GM04504 (cell line): ENCODE measurements at regions not wholly inside any gene's neighbourhood (a gene's known extent, or its start where the extent isn't known, plus 50 kb on each side); places are given as distances from the start of the nearest gene placed in this dataset.
"Not testable (repeated sequence)": the region's sequence is repeated elsewhere in the genome, so short reads cannot be mapped to it uniquely, and the experiment has no call there.

Experiments used
- DNase-seq: peaks from one replicate; pipeline ENCODE4 v3.0.0-alpha.2; 2012; ENCODE audit warnings: low read depth

DNA sequence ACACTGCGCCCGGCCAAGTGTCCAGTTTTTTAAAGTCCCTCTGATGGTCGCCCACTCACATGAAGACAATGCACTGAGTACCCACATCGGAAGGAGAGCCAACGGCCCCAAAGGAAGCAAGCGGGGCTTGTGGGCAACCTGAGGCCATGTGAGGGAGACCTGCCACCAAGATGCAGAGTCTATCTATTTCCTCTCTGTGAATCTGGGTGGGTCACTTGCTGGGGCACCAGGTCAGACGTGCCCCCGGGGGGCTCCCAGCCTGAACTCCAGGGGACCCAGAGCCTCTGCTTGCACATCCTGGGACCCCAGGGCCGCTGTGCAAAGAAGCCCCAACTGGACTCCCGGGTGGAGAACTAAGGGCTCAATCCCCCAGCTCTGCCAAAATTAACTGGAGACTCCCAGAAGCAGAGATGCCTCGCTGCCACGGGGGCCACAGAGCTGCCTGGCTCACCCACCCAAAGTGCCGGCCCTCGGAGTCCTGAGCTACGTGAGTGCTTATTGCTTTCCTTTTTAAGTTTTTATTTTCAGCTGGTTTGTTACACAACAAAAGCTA lies 106.4 kb downstream of the BRD1 start:
- no peak for DNase-seq

DNA sequence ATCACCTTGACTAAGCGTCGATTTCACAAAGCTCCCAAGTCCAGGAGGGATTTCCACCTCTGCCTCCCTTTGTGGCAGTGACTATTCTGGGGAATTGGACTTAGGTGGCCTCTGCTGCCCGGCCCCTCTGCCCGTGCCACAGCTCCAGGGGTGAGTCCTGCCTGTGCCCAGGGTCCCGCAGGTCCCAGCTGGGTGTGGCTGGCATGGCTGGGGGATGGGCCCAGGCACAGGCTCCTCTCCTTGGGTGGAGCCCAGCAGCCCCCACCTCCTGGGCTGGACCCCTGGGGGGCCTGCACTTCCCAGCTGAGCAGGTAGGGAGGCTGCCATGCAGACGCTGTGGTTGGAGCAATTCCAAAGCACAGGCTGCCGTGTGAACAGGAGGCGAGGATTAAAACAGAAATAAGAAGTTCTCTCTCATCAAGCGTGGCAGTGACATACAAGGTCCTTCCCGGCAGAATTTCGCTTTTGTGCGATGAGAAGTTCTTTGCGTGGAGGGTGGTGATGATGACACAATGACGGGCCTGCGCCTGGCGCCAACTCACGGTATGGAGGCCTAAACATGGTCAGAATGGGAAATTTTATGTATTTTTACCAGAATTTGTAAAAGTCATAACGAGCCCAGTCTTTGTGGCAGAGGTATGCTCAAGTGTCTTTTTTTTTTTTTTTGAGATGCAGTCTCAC lies 107.3 kb downstream of the BRD1 start:
- DNase-seq = no peak

DNA sequence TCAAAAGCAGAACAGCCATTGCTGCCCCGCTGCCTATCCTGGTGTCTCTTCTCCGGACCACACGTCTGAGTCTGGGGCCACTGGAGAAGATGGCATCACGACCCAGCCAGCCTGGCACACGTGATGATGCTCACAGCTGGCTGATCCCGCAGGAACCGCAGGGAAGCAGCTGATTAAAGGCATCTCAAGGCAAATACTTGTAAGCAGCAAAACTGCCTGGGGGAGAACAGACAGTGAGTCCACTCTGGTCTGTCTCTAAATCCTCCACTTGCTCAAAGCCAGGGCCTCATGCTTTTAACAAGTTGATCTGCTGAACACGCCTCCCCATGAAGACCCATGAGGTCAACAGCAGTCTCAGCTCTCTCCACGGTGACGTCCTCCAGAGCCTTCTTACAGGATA lies 108.6 kb downstream of the BRD1 start:
- DNase-seq = no peak

DNA sequence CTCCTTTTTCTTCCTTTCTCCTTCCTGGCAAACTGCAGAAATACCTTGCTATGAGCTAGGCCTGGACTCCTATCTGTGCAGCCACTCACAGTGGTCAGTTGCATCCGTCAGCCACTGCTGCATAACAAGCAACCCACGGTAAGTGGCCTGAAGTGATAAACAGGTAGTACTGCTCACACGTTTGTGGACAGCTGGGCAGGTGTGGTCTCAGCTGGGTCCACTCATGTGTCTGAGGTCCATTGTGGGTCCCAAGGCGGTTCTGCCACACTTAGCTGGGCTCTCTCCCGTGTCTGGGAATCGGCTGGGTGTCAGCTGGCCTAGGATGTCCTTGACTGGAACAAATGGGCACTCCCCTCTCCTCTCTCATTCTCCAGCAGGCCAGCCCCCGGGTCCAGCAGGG lies 109.3 kb downstream of the BRD1 start:
- DNase-seq = no peak

DNA sequence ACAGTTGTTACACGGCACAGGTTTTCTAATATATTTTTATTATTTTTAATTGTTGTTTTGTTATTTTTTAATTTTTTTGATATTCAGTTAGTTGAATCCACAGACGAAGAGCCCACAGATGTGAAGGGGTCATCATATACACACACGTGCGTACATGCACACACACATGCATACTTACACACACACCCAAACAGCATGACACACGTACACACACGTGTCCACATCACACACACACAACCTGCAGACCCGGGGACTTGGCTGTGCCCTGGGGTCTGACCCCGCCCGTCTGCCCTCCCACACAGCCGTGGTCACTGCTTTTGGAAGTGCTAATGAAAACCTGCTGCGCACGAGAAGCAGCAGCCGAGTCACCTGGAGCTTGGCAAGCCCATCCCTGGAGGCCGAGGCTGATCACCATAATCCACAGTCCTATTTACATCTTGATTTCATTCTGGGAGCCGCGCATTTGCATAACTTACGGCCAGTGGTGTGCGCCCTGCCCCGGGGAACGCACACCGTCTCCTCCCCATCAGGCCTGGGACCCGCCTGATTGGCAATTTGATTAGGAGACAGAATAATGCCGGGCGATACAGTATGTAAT lies 110.3 kb downstream of the BRD1 start:
- DNase-seq = no peak

DNA sequence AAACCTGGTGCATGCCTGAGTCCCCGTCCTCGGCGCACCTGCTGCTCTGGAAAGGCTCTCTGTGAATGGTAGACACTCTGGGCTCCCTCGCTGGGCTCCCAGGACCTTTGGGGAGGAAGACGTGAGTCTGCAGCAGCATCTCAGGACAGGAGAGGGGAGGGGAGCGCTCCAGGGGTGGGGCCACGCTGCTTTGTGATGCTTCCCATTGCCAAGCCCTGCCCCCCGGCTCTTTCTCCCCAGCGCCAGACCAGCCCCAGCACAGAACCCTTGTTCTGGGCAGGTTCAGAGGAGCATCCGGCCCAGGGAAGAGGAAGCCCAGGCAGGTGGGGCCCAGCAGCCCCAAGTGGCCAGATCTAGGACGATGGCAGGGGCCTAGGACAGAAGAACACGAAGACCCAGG lies 111.2 kb downstream of the BRD1 start:
- no peak for DNase-seq

DNA sequence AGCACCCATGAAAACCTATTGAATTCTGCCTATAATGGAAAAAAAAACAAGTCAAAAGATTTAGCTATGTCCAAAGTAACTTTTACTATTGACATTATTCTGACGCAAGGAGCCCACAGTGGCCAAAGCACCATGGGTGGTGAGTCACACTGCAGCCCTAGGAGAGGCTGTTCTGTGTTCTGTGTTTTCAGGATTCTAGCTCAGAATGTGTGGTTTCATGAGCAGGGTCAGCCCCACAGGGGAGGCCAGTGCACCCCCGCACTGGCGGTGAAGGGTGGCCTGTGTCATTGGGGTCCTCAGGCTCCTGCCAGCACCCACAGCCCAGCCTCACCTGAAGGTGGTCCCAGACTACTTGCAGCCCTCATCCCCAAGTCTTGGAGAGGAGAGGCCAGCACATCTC lies 112.2 kb downstream of the BRD1 start:
- no peak for DNase-seq

DNA sequence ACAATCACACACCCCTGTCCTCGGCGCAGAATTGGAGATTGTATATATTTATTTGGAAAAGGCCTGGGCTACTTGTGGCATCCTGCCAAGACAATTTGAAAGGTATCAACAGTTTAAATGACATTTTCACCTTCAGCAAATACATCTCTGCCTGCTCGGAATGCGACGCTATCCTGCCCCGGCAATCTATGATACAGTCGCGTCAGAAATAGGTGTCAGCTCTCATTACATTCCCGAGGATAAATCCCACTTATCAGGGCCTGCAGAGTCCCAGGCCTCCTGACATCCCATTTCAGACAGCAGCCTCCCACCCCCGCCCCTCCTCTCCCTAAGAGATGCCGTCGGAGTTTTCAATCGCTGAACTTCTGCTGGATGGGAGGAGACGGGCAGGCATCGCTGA lies 114.7 kb downstream of the BRD1 start:
- no peak for DNase-seq

DNA sequence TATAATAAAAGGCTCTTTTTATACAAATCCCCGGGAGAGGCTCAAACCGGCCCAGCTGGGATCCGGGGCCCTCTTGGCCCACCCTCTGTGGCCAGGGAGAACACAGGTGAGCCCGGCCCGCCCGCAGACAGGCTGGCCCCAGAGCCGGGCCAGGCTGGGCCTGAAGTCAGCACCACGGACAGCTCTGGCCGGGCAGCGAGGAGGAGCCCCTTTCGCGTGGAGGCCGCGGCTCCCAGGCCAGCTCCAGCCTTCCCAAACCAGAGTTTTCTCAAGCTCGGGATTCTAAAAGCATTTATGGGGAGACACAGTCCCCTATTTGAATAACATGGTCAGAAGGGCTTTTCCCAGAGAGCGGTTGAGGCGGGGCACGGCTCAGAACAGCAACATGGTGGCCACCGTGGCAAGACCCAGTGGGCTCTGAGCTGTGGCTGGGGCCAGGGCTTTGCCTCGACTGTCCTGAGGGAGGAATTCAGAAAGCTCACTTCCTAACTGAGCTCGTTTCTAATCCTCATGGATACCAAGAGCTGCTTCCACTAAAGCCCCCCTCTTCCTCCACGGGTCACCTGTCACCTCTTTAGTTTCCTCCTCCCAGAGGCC lies 115.4 kb downstream of the BRD1 start:
- no peak for DNase-seq

DNA sequence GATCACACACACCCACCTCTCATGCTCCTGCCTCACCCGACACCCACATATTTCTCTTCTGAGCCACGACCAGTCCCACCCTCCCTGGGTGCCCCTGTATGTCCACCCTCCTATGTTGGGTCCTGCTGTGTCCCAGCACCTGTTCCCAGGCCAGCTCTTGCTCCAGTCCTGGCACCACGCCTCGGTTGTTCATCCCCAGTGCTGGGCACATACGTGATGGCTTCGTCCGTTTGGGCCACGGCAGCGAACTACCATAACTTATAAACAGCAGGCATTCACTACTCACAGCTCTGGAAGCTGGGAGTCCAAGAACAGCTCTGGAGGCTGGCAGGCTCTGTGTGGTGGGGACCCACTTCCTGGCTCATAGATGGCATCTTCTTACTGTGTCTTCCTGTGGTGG lies 116.9 kb downstream of the BRD1 start:
- no peak for DNase-seq

DNA sequence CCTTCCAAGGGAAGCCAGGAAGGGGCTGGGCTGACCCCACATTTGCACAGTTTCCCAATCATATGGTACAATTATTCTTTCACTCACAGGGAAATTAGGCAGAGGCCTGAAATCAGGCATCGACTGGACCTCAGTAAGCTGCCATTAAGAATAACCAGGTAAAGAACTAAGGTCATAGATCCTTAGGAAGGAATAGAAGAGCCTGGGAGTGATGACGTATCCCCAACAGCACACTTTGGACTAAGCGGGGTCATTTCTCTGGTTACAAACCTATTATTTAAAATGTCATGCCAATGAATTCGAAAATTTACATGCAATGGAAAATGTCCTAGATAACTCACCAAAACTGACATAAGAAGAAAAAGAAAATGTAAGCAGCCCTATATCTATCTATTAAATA lies 118.2 kb downstream of the BRD1 start:
- no peak for DNase-seq

DNA sequence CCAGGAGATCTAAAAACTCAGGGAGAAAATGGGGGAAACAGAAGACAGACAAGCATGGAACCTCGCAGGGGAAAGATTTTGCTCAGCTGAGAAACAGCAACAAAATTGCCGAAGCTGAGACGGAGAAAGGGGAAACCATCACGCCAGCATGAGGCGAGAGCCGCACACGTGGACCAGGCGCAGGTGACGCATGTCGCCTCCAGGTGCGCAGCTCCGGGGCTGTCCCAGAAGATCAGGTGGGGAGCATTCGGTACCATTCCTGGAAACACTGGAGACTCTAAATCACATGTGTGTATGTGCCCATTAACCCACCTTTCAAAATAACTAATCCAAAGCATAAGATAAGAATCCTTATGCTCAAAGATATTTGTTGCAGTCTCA lies 121.7 kb downstream of the BRD1 start:
- DNase-seq = no peak

DNA sequence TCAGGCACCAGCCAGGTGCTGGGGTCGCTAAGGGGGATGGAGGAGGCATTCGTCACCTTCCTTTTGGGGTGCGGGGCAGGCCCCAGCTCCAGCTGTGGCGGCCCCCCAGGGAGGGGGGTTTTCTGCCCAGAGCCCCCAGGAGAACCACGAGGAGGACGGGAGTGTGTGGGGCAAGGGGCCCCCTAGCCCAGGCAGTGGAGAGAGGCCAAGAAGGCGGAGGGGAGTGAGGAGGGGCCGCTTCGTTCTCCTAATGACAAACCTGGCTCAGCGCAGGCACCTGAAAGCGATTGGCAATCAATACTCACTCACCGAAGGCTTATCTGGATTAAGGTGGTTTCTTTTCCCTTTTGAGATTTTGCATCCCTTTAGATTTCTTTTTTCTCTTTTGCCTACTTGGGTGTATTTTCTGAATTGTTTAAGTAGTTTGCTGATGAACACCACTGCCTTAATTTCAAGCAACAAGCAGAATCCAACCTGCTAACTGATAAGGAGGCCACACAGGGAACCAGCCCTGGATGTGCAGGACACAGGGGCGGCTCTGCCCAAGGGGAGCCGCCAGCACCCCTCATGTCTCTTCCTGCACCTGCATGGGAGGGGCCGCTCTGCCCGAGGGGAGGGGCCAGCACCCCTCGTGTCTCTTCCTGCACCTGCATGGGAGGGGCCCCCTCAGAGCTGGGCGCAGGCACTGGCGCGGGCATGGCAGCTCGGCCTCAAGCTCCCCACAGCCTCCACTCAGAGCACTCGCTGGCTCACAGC lies 122.3 kb downstream of the BRD1 start:
- no peak for DNase-seq

DNA sequence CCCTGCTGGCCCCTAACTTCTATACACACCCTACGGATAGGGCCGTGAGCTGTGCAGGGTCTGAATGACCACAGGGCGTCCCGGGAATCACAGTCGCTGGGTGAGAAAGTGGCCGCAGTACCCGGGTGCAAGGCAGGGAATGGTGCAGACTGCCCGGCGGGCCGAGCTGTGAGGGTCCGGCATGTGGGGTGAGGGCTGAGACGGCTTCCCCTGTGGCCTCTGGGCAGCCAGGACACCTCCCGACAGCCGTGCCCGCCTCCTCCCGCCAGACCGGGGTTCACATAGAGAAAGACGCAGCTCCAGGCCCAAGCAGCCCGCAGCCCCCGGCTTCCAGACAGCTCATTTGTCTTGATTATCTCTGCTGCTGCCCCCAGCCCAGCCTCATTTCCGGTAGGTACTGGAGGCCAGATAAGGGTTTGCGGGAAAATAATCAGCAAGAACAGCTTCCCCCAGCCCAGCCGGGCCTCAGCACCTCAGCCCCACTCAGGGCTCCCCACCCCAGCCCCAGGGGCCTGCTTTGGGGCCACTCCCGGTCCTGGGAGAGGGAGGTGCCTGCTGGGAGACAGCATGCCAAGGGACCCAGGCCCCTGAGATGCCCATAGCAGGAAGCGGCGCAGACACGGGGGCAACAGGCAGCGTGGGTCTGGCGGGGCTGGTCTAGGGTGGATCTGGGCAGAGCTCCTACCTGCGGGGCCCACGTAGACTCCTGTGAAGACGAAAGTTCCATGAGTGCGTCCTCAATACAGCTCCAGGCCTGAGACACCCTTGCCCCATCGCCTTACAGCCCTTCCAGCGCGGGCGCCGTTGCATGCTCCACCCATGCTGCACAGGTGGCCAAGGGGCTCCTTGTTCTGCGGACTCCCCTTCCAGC lies 123.1 kb downstream of the BRD1 start:
- no peak for DNase-seq

DNA sequence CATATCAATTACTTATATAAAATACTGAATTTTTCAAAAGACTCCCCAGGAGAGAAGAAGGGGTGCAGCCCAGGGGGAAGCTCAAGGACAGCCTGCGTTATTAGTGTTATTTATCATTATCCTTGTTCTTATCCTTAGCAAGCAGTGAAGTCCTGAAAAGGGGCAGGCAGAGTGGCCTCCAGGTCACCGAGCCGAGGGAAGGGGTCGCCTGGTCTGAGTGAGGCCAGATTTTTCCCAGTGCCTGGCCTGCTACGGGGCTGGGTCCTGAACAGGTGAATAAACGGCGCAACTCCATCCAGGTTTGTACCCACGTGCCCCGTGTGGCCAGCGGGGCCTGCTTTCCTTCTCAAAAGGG lies 123.7 kb downstream of the BRD1 start:
- no peak for DNase-seq

DNA sequence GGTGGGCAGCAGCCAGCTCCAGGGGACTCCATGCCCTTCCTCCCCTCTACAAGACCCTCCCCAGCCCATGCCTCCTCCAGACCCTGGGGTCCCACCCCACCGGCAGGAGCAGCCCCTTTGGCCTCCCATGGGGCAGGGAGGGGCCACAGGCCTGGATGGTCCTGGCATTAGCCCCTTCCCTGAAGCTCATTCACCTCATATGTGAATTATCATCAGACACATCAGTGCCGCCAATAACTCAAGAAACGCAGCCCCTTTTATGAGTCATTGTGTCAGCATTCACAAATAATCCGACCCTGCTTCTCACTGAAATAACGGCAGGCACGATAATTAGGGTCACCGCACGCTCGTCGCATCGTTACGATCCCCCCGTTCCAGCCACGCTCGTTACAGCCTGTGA lies 124.2 kb downstream of the BRD1 start:
- DNase-seq = no peak

DNA sequence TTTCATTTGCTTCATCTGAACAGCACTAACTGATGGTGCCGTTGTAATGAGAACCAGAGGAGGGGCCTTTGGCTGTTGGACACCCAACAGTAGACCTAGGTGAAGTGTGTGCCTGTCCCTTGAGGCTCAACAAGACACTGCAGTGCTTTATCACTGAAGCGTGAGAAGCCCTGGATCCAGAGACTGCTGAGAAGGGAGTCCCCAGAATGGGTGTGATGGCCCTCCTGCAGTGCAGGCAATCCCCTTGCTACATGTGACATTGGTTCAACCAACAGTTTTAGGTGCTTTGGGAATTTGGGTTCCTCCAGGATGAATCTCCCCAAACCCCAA lies 125.6 kb downstream of the BRD1 start:
- DNase-seq = no peak

DNA sequence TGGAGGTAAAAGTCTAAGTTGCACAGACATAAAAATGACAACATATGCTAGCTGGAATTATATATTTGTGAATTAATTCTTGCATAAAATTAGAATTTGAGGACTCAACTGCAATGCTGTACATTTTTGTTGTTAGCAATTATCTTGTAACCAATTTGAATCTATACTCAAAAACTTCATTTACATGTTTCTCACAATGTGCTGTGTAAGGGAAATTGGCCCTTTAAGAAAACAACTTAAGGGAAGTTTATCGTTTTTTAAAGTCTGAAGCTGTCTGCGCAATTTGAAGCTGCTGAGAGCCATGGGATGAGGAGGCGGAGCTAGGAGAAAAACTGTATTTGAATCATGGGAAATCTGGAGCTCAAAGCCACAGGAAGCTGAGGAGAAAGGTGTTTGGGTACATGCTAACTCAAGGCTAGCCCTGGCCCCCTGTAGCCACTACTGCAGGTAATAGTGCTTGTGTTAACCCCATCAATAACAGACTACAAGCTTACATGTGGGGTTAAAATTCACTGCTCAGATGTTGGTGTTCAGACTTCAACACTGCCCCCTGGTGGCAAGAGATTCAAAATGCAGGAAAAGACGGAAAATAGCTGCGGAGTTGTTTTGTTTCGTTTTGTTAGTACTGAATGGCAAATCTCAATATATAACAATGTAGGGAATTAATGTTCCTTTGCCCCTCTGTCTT lies 126.1 kb downstream of the BRD1 start:
- DNase-seq = no peak

DNA sequence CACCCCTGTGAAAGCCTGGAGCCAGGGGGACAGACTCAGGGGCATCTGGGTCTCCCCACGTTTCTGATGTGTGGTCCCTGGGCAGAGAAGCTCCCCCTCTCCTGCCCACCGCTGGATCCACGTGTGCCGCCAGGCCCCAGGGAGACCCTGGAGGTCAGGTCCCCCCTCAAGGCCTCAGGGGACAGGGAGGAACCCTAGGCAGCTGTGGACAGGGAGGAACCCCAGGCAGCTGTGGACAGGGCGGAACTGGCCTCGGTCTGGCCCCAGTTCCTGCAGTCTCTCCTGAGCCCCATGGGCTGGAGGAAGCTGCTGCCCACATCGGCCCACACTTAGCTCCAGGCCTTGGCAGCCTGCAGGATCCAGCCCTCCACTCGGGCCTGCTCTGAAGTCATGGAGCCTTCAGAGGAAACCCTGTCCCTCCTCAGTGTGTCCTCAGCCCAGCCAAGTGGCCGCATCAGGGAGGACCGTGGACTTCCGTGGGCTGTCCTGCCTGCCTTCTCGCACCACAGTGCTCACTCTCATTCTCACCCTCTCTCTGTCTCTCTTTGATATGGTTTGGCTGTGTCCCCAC lies 127.7 kb downstream of the BRD1 start:
- no peak for DNase-seq

DNA sequence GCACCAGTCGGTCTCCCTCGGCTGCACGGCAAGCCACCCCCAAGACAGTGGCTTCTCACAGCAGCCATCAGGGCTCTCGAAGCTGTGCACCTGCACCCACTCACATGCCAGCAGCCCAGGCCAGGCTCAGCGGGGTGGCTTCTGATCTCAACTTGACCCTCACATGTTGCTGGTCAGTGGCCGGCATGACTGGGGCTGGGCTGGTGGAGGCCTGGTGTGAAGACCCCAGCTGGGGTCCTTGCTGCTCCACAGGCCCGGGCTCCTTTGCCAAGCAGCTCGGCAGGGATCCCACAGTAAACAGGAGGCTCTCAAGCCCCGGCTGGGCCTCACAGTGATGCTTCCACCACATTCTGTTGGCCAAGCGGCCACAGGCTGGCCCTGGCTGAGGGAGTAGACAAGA lies 128.2 kb downstream of the BRD1 start:
- no peak for DNase-seq

DNA sequence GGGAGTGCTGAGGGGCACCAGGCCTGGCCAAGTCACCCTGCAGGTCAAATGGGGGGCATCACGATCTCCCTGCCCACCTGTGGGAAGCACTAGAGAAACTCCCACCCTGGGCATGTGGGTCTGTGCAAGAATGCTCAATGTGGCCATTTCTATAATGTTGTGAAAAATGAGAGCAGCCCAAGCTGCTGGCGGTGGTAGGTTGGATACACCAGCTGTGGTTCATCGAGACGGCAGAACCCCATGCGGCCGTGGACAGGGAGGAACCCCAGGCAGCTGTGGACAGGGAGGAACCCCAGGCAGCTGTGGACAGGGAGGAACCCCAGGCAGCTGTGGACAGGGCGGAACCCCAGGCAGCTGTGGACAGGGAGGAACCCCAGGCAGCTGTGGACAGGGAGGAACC lies 129.1 kb downstream of the BRD1 start:
- not testable (repeated sequence) for DNase-seq
